Fibroblast of mammary gland (primary cell): ENCODE measurements at regions not wholly inside any gene's neighbourhood (a gene's known extent, or its start where the extent isn't known, plus 50 kb on each side); places are given as distances from the start of the nearest gene placed in this dataset.

Source experiments
- DNase-seq: peaks from one replicate; pipeline ENCODE4 v3.0.0-alpha.2; 2010; ENCODE audit warnings: low read depth
- H3K4me3 ChIP-seq: 2 replicates; pipeline ENCODE4 v1.5.1; 2011; ENCODE audit warnings: low read depth, mild to moderate bottlenecking, low read length, moderate library complexity; ENCODE audit not compliant: control insufficient read depth
- TF ChIP-seq, protein P1 (sequence below): conservative IDR thresholded peaks from 2 replicates; pipeline ENCODE4 v1.5.1; 2011; ENCODE audit warnings: low read depth, low read length, inconsistent platforms; ENCODE audit not compliant: control insufficient read depth, insufficient read depth

DNA sequence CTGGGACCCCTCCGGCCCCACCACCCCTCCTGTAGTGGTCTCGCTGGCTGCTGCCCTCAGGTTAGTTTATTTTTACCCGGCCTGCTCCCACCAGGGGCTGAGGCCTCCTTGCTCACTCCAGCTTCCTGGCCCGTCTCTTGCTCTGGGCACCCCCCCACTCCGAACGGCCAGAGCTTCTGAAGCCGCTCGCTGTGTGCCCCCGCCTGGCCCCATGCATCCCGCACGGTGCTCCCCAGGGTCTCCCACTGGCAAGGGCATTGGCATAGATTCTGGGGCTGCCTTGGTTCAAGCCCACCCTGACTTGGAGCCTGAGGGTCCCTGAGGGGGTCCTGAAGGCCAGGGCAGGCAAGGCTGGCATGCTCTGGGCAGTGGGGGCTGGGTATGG, 186.4 kb downstream of the SEC14L1 start:
- TF ChIP-seq, protein P1, sequence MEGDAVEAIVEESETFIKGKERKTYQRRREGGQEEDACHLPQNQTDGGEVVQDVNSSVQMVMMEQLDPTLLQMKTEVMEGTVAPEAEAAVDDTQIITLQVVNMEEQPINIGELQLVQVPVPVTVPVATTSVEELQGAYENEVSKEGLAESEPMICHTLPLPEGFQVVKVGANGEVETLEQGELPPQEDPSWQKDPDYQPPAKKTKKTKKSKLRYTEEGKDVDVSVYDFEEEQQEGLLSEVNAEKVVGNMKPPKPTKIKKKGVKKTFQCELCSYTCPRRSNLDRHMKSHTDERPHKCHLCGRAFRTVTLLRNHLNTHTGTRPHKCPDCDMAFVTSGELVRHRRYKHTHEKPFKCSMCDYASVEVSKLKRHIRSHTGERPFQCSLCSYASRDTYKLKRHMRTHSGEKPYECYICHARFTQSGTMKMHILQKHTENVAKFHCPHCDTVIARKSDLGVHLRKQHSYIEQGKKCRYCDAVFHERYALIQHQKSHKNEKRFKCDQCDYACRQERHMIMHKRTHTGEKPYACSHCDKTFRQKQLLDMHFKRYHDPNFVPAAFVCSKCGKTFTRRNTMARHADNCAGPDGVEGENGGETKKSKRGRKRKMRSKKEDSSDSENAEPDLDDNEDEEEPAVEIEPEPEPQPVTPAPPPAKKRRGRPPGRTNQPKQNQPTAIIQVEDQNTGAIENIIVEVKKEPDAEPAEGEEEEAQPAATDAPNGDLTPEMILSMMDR, result no peak
- H3K4me3 ChIP-seq, result no peak overlapping the region
- no peak for DNase-seq

DNA sequence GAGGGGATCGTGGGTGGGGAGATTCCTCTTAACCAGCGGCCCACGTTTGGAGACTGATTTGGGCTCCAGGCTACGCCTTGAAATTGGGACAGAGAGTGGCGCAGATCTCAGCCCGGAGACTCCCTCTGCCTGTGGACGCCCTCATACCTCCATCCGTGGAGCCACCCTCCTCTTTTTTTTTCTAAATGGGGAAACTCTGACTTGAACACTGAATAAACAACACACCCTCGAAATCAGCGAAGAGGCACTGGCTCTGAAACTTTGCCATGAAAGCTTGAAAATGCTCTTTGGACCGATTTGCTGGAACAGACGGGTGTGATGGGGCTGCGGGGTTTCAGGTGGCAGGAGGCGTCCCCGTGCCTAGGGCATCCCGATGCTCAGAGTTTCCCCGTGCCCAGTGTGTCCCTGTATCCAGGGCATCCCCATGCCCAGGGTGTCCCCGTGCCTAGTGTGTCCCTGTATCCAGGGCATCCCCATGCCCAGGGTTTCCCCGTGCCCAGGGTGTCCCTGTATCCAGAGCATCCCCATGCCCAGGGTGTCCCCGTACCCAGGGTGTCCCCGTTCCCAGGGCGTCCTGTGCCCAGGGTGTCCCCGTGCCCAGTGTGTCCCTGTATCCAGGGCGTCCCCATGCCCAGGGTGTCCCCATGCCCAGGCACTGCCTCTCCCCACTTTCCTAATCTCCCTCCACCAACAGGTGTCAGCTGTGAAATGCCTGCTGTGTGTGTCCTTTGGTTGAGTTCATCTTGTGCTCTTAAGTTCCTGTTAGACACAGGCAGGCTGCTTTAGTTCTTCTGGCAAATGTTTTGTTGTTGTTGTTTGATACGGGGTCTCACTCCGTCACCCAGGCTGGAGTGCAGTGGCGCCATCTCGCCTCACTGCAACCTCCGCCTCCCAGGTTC, 187.0 kb downstream of the SEC14L1 start:
- TF ChIP-seq, protein P1, result no peak
- DNase-seq, result no peak
- H3K4me3 ChIP-seq, result no peak overlapping the region

DNA sequence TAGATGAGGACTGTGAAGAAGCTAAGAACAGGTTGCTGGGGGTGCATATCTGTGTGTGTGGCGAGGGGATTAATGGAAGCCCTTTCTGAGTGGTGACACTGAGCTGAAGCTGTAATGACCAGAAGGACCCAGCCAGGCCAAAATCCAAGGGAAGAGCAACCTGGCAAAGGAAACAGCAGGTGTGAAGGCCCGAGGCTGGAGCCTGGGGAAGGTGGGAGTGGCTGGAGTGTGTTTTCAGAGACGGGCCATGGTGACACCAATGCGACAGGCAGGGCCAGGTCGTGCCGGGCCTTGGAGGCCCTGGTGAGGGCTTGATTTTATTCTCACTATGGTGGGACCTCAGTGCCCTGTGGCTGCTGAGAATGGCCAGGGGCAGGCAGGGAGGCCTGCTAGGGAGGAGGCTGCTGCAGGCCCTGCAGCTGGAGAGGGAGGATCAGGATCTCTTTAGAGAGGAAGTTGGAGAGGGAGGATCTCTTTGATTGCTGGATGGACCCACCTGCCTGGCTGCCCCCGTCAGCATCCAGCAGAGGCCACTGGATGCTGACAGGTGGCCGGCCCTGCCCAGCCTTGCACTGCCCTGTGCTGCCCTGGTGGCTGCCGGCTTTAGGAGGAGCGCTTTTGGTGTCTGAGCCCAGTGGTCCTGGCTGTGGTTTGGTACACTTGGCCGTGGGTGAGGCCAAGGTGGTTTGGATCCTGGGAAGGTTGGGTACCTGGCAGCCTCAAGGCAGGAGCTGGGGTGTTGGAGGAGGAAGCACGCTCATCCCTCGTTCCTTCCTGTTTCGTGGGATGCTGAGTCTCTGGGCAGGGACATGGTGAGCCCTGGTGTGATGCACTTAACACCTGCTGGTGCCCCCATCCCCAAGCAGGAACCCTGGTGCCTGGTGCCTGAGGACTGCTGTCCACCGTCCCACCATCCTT, 188.3 kb downstream of the SEC14L1 start:
- H3K4me3 ChIP-seq, result no peak overlapping the region
- TF ChIP-seq, protein P1, result no peak
- DNase-seq, result no peak

DNA sequence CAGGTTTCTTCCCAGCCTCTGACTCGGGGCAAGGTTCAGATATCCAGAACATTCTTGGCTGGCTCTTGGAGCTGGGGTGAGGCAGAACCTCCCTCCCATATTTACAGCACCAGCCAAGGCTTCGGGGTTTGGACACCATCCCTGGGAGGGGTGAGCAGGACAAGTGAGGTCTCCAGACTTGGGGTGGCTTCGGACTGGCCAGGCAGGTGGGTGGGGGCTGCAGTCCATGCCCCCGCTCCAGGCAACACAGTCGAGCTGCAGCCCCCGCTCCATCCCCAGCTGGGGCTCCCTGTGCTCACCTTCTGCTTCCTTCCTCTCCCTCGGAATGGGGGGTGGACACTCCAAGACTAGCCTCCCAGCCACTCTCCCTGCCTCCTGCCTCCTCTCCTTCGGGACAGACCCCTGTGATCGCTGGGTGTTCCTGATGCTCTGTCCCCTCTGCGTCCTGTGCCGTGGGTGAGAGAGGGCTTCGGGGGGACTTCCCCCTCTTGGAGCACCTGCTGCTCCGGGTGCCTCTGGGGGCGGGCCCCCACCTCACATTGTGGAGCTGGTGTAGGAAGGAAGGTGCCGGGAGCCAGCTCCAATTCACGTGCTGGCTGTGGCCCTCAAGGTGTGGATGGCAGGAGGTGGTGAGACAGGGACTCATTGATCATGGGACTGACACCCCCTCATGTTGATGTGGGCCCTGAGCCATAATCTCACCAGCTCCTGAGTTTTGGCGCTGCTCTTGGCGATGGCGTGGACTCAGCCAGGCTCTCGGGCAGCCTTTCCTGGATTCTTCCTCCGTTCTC, 189.2 kb downstream of the SEC14L1 start:
- TF ChIP-seq, protein P1, result no peak
- no peak for DNase-seq
- H3K4me3 ChIP-seq, result no peak overlapping the region

DNA sequence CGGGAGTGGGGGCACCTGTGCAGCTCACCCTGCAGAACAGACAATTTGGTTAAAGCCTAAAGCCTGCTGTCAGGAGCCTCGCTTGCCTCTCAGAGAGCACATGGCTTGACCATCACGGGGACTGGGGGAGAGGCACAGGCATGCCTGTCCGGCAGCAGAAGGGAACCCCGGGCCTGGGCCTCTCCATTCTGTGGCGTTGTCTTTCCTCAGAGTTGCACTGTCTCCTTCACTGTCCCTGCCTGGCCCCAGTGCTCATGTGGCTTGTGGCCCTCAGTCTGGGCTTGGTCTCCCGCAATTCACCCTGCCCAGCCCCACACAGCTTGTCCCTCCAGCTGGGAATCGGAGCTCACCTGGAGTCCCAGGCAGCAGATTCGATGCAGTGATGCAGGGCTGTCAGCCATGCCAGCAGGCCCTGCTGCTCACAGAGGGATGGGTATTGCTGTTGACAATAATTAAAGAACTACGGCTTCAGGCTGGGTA, 189.9 kb downstream of the SEC14L1 start:
- H3K4me3 ChIP-seq, result no peak overlapping the region
- TF ChIP-seq, protein P1, result no peak
- DNase-seq, result no peak

DNA sequence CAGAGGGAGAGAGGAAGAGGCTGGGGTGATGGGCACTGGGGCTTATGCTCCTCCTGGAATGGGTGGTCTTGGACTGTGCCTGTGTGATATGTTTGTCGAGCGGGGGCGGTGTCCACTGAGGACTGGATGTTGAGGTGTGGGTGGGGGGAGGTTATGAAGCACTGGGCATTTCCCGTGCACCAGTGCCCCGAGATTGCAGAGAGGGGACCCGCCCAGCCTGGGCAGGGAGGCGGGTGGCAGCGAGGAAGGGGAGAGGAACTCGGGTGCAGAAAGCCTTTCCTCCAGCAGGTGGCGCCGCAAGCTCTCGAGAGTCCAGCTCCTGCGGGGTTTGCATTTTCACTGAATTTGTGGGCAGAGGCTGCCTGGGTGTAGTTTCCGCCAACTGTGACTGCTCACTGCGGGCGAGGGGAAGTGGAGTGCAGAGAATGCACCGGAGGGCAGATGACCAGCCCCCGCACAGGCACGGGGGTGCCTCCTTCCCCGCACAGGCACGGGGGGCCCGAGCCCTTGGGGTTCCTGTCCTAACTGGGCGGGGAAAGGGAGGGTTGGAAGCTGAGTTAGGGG, 190.6 kb downstream of the SEC14L1 start:
- TF ChIP-seq, protein P1, result peak; percentile 89
- peak; percentile 87 for DNase-seq
- H3K4me3 ChIP-seq, result no peak overlapping the region
